NCI-H2171 (cell line): ENCODE measurements at regions not wholly inside any gene's neighbourhood (a gene's known extent, or its start where the extent isn't known, plus 50 kb on each side); places are given as distances from the start of the nearest gene placed in this dataset.

ENCODE experiments used
- DNase-seq: peaks from one replicate; lab custom pipeline; 2025; lab: John Stamatoyannopoulos, UW

DNA sequence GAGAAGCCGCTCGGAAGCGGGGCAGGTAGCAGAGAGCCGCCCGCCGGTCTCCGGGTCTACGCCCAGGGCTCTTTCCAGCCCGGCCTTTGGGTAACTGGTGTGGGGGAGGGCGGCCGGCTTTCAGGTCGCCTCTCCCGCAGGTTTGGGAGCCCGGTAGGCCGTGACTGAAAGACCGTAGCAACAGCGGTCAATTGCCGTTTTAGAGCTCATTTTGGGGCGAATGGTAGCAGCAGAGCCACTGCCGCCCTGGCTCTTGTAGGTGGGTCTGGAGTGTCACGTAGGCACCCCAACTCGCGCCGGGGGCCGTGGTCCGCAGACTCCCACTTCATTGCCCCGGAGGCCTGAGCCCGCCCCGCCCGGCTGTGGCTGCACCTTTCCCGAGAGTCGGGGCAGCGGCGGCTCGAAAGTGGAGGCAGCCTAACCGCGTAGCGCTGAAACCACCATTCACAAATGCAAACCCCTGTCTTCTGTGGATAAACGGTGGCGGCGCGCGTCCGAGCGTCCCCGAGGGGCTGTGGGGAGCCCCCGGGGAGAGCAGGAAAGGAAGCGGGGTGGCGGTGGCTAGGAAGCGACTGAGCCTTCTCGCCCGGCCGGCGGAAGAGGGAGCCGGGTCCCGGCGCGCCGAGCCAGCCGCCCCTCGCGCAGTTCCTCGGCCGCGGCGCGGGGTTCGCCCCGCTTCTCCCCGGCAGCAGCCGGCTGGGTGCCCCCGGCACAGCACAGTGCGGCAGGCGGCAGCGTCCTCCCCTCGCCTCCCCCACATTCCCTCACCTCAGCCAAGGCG lies 2185.1 kb upstream of the TENM3 start:
- no peak for DNase-seq

- no peak for DNase-seq
Measured at GRCh38 chr4:180058691-180059215, 2184.4 kb upstream of the TENM3 start.

GRCh38 chr4:180059216-180059881 lies 2183.9 kb upstream of the TENM3 start:
- DNase-seq = no peak

DNA sequence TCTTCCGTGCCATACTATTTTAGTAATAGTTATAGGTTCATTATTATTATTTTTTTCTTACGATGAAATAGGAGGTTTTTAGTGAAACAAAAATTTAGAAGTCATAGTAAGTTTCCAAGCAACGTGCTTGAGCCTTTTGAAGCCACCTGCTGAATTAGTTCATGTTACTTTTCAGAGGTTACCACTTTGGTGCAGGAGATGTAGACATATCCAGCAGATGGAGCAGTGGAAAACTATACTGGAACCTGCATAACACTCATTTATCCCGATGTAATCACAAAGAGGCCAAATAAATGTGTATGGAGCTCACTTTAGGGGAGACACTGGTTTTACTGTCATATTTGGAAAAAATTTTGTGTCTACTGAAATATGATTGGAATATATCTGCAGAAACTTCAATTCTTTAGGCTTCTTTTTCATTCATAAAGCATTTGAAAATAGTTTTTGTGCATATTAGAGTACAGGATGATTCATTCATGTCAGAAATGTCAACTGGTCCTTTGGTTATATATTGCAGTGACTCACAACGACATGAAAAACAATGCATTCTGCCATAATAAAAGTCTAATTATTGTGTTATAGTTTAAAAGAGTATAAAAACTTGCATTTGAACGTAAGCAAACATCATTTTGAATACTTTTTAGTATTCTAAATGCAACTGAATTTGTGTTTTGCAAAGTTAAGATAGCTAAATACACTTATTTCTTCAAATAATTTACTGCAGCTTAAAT lies 2182.9 kb upstream of the TENM3 start:
- no peak for DNase-seq

DNA sequence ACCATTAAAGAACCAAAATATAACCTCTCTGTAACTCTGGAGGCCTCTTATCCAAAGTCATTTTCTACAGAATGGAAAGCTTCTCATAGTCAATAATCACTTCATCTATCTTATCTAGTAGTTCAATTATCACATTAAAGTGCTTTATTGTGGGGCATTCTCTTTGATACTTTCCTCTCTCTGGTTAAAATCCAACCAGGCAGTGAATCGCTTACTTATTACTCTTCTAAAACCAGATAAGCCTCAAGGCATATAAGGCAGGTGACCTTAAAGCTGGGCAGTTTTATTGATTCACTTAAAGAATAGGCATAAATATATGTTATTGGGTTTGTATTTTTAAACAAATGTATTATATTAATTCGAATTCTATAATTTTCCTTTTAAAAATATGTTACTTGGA lies 2162.1 kb upstream of the TENM3 start:
- no peak for DNase-seq

DNA sequence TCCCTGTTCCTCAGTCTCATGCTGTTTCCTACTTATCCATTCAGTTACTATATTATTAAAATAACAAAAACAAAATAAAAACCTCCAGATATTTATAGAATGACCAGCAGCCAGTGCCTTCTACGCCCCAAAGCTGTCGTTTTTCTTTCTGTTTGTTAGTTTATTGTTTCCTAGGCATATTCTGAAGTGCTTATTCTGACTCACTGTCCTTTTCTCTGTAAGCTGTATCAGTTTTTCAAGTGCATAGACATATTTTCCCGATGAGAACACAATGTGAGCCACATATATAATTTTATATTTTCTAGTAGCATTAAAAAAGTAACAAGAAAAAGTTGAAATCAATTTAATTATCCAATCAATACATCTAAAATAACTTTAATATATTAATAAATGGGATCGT lies 2158.6 kb upstream of the TENM3 start:
- DNase-seq = no peak

GRCh38 chr4:180086480-180087190 lies 2156.6 kb upstream of the TENM3 start:
- DNase-seq = no peak

GRCh38 chr4:180098586-180098985 lies 2144.6 kb upstream of the TENM3 start:
- DNase-seq = no peak

DNA sequence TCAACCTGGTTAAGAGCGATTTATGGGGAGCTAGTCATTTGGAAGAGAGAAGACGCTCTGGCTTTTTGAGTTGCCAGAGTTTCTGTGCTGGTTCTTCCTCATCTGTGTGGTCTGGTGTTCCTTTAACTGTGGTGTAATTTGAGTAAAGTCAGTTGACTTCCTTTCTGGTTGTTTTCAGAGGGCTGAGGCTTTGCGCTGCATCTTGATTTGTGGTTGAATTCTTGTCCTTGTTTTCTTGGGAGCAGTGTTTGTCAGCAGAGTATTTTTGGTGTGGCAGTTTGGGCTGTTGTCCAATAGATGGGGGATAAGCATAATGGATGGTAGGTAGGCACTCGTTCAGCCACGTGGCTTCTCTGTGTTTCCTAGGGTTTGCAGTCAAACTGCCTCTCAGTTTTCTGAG lies 2143.2 kb upstream of the TENM3 start:
- DNase-seq = no peak

DNA sequence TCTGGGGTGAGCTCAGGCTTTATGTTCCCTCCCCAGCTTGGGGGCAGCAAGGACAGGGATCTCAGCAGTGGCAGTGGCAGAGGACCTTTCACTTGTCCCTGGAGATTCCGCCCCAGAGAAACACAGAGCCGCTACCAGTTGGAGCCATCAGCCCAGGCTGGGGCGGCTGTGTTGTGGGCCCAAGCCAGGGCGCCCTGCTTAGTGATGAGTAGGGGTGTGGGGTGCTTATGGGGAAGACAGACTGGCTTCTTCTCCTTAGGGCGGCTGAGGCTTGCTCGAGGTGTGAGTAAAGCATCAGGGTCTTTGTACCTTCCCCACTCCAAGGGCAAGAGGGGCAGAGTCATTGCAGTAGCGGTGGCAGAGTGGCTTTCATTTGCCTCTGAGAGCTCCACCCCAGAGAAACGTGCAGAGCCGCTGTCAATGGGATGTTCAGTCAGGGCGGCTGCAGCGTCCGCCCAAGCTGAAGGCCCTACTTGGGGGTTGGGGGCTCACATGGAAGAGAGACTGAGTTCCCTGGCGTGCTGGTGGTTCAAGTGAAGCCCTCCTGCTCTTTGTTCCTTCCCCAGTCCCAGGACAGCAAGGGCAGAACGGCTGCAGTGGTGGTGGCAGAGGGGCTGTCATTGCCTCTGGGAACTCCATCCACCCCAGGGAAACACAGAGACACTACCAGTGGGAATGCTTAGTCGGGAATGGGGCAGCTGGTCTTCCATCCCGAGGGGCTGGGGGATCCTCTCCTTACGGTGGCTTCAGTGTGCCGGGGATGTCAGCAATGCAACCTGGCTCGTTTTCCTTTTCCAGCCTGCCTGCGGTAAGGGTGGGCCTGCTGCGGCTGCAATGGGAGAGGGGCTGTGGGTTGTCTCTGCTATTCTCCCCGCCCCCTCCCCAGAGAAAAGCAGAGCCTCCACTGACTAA lies 2142.5 kb upstream of the TENM3 start:
- no peak for DNase-seq

DNA sequence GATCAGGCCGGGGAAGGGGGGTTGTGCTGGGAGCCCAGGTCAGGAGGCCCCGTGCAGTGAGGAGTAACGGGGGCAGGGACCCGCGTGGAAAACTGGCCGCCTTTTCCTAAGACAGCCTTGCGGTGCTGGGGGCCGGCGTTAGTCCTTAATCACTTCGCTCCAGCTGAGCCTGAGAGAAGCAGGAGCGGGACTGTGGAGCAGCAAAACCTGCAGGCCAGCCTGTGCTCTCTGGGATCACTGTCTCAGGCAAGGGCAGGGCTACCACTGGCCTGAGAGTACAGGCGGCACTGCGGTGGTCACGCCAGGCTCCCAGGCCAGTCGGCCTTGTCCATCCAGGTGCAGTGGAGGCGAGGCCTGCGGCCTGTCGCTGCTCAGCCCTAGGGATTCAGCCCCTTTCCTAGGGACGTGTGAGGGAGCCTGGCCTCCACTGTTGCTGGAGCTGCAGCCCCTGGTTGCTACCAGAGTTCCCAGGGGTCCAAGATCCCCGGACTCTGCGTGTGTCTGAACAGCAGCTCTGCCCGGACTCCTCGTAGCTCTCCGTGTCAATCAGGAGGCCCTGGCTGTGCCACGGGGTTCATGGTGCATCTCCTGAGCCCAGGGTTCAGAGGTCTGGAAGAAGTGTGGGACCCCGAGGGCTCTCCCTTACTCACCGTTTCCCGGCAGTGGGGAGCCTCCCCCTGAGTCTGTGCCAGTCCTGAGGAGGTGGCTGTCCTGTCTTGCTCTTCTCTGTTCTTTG lies 2141.7 kb upstream of the TENM3 start:
- DNase-seq = no peak

GRCh38 chr4:180103794-180104193 lies 2139.4 kb upstream of the TENM3 start:
- DNase-seq = no peak

GRCh38 chr4:180105362-180105761 lies 2137.8 kb upstream of the TENM3 start:
- DNase-seq = no peak

GRCh38 chr4:180106122-180106521 lies 2137.1 kb upstream of the TENM3 start:
- DNase-seq = no peak

- no peak for DNase-seq
Measured at GRCh38 chr4:180106997-180107396, 2136.2 kb upstream of the TENM3 start.

GRCh38 chr4:180116840-180117239 lies 2126.4 kb upstream of the TENM3 start:
- no peak for DNase-seq

DNA sequence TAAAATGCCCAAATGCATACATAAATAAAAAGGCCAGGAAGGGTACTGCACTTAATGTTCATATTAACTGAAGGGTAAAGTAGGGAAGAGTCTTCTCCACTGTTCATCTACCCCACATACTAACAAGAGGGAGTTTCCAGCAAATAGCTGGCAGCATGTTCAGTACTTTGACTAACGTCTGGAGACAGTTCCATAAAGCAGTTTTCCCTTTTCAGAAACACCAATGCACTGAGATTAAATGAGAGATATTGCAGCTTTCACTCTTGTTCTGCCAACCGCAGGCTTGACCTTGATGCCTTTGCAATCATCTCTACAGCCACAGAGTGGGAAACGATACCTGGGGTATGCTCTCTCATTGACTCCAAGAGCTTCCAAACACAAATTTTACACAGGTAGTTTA lies 2123.1 kb upstream of the TENM3 start:
- no peak for DNase-seq

DNA sequence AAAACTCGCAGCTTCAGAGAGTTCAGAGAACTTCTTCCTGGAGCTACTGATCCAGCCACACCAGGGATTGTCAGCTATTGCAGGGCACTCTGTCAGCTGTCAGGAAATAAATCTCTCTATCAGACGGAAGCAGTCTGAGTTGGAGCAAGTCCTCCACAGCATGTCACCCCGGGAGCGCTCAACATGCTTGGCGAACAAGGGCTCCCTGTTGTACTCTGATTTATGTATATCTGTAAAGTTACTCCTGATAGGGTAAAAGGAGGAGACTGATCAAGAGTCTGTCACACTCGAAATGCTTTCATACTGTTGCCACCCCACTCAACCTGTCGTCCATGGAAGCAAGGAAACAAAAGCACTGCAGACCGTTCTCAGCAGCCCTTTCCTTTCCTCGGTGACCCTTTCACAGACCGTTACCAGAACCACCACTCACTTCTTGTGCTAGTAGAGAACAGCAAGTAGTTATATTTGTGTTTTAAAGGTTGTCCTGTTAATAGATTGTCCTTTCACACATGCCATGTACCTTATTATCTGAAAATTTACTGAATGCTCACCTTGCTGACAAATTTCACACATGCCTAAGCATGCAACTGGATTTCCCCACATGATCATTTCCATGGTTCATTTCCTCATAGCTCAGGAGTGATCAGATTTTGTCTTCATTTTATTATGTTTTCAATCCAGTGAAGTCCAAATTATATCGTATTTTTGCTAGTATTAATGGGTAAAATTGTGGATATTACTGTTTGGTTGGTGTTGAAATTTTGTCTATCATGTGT lies 2108.9 kb upstream of the TENM3 start:
- no peak for DNase-seq

- DNase-seq = no peak
Measured at GRCh38 chr4:180141734-180142133, 2101.5 kb upstream of the TENM3 start.

GRCh38 chr4:180148737-180149136 lies 2094.5 kb upstream of the TENM3 start:
- DNase-seq = no peak
